Keratinocyte (primary cell): ENCODE measurements at regions not wholly inside any gene's neighbourhood (a gene's known extent, or its start where the extent isn't known, plus 50 kb on each side); places are given as distances from the start of the nearest gene placed in this dataset.

ENCODE experiments used
- DNase-seq: peaks from one replicate; pipeline ENCODE4 v3.0.0-alpha.2; 2011; ENCODE audit warnings: low read depth, missing footprints, low spot score
- FAIRE-seq: peaks from 2 replicates; lab custom pipeline; 2011; peaks lifted over from hg19 to GRCh38; lab: Jason Lieb, UNC
- H2AFZ ChIP-seq: 2 replicates; pipeline ENCODE4 v1.6.0; 2012; ENCODE audit warnings: low read length, control low read depth, inconsistent platforms; ENCODE audit not compliant: control insufficient read depth
- H3K27ac ChIP-seq: 2 replicates; pipeline ENCODE4 v1.5.1; 2011; ENCODE audit warnings: low read length; ENCODE audit not compliant: control insufficient read depth, insufficient read depth
- H3K27me3 ChIP-seq: 3 replicates; pipeline ENCODE4 v1.6.0; 2011; ENCODE audit warnings: low read length; ENCODE audit not compliant: control insufficient read depth, insufficient read depth; ENCODE audit errors: extremely low read depth
- H3K36me3 ChIP-seq, 2 experiments: 2 replicates in 1 of 2; 3 replicates in 1 of 2; pipeline ENCODE4 v1.5.1; 2011; ENCODE audit warnings: low read length in 2 of 2, mild to moderate bottlenecking in 1 of 2; ENCODE audit not compliant: control insufficient read depth in 2 of 2, insufficient read depth in 2 of 2; ENCODE audit errors: extremely low read depth in 1 of 2
- H3K4me1 ChIP-seq: 3 replicates; pipeline ENCODE4 v1.5.1; 2011; ENCODE audit warnings: low read length; ENCODE audit not compliant: control insufficient read depth, insufficient read depth; ENCODE audit errors: extremely low read depth
- H3K4me2 ChIP-seq: 3 replicates; pipeline ENCODE4 v1.6.0; 2011; ENCODE audit warnings: low read depth, low read length; ENCODE audit not compliant: control insufficient read depth, insufficient read depth; ENCODE audit errors: extremely low read depth
- H3K4me3 ChIP-seq, 3 experiments: fragments of 200-600 bp in 1 of 3; sonication (generic) in 1 of 3; 2 replicates in 2 of 3; 3 replicates in 1 of 3; pipeline ENCODE4 v1.5.1; 2011 to 2016; ENCODE audit warnings: low read length in 3 of 3, mild to moderate bottlenecking in 3 of 3, control low read depth in 2 of 3, inconsistent platforms in 1 of 3, low read depth in 1 of 3, mixed read lengths in 1 of 3, mixed run types in 1 of 3, moderate library complexity in 1 of 3; ENCODE audit not compliant: control insufficient read depth in 2 of 3, insufficient read depth in 2 of 3; ENCODE audit errors: extremely low read depth in 1 of 3
- H3K79me2 ChIP-seq: 2 replicates; pipeline ENCODE4 v1.6.0; 2012; ENCODE audit warnings: low read length; ENCODE audit not compliant: control insufficient read depth, insufficient read depth
- H3K9ac ChIP-seq: 3 replicates; pipeline ENCODE4 v1.6.0; 2011; ENCODE audit warnings: low read length; ENCODE audit not compliant: control insufficient read depth, insufficient read depth; ENCODE audit errors: extremely low read depth
- H3K9me1 ChIP-seq: 3 replicates; pipeline ENCODE4 v1.6.0; 2011; ENCODE audit warnings: low read length; ENCODE audit not compliant: control insufficient read depth, insufficient read depth; ENCODE audit errors: extremely low read depth
- H3K9me3 ChIP-seq: 2 replicates; pipeline ENCODE4 v1.5.1; 2012; ENCODE audit warnings: low read depth, low read length; ENCODE audit not compliant: control insufficient read depth
- H4K20me1 ChIP-seq: 3 replicates; pipeline ENCODE4 v1.6.0; 2011; ENCODE audit warnings: low read length; ENCODE audit not compliant: control insufficient read depth, insufficient read depth; ENCODE audit errors: extremely low read depth
- CTCF ChIP-seq, 3 experiments: IDR thresholded peaks in 1 of 3; conservative IDR thresholded peaks in 1 of 3; optimal IDR thresholded peaks in 1 of 3; 2 replicates in 2 of 3; 3 replicates in 1 of 3; pipeline versions ENCODE3 to v1.5.1; 2011; ENCODE audit warnings: low read length in 3 of 3, mild to moderate bottlenecking in 3 of 3, moderate library complexity in 2 of 3, control low read depth in 1 of 3, inconsistent platforms in 1 of 3; ENCODE audit not compliant: insufficient read depth in 2 of 3; ENCODE audit errors: extremely low read depth in 1 of 3
- EZH2 ChIP-seq: IDR thresholded peaks from one replicate; pipeline ENCODE4 v1.6.1; 2012; ENCODE audit warnings: inconsistent platforms, mild to moderate bottlenecking, low read length, moderate library complexity
- dilution Hi-C: fragments of 300-500 bp; cut with MboI; formaldehyde crosslinking; loops from one replicate; pipeline ENCODE4 v1.7.0; 2020; ENCODE audit warnings: low sequenced_read_pairs; ENCODE audit not compliant: extremely low pct_ligation_motif_present

DNA sequence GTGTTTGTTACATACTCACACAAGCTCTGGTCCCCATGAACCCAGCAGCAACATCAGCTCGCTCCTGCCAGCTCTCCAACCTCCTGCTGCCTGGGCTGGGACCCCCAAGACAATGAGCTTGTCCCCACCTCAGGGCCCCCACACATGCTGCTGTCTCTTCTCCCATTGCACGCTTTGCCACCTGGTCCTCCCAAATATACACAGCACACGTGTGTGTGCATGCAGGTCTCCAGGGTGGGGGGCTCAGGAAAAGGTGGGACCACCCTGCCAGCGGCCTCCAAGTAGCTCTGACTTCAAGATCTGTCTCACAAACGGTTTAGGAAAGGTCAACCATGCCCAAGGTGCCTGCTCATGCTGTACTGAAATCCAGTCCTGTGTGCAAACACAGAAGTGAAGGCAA is 68.1 kb upstream of the CCND1 start:
- Histone ChIP-seq H3K9ac (no peak overlapping the region), H2AFZ (no peak overlapping the region), H3K79me2 (no peaks in the 10 kb centered on the region), H3K4me2 (no peak overlapping the region), H3K4me3 (no peak overlapping the region), H3K9me1 (no peaks in the 10 kb centered on the region), H3K4me1 (no peaks in the 10 kb centered on the region), H4K20me1 (no peaks in the 10 kb centered on the region), H3K27ac (no peak overlapping the region), H3K36me3 (no peaks in the 10 kb centered on the region), H3K9me3 (no peaks in the 10 kb centered on the region), H3K27me3 (peaks cover 29% of the 10 kb centered on the region)
- dilution Hi-C loops: no loop called here
- DNase-seq: no peak
- no peak for FAIRE-seq
- TF ChIP-seq EZH2 (no peak), CTCF (optimal IDR thresholded peaks at IDR 0.05 in 1 of 3, IDR thresholded peaks at IDR 0.05 in 1 of 3, conservative IDR thresholded peaks at IDR 0.05 in 1 of 3; ENCODE audit: extremely low read depth in 1 of 3, insufficient read depth in 2 of 3, low read length in 3 of 3) (no peak)

GRCh38 chr11:69573761-69574607 is 67.0 kb upstream of the CCND1 start:
- DNase-seq (no peak), FAIRE-seq (no peak)
- Histone ChIP-seq H3K4me3 (no peak overlapping the region), H3K9ac (no peak overlapping the region), H4K20me1 (no peaks in the 10 kb centered on the region), H2AFZ (no peak overlapping the region), H3K27me3 (peaks cover 26% of the 10 kb centered on the region), H3K4me2 (no peak overlapping the region), H3K4me1 (no peaks in the 10 kb centered on the region), H3K27ac (no peak overlapping the region), H3K79me2 (no peaks in the 10 kb centered on the region), H3K36me3 (no peaks in the 10 kb centered on the region), H3K9me1 (no peaks in the 10 kb centered on the region), H3K9me3 (no peaks in the 10 kb centered on the region)
- no peak for TF ChIP-seq EZH2
- TF ChIP-seq CTCF (optimal IDR thresholded peaks at IDR 0.05 in 1 of 3, IDR thresholded peaks at IDR 0.05 in 1 of 3, conservative IDR thresholded peaks at IDR 0.05 in 1 of 3; ENCODE audit: extremely low read depth in 1 of 3, insufficient read depth in 2 of 3, low read length in 3 of 3): no peak
- dilution Hi-C loops: no loop called here
